AG09319 (cell line): ENCODE measurements at regions not wholly inside any gene's neighbourhood (a gene's known extent, or its start where the extent isn't known, plus 50 kb on each side); places are given as distances from the start of the nearest gene placed in this dataset.

Source experiments
- DNase-seq: peaks from one replicate; pipeline ENCODE4 v3.0.0-alpha.2; 2010; ENCODE audit warnings: low read depth; ENCODE audit errors: extremely low read depth
- TF ChIP-seq, protein P1 (sequence below): IDR thresholded peaks from 2 replicates; pipeline ENCODE4 v1.5.1; 2011; ENCODE audit warnings: low read depth, mild to moderate bottlenecking, inconsistent platforms, low read length, moderate library complexity

DNA sequence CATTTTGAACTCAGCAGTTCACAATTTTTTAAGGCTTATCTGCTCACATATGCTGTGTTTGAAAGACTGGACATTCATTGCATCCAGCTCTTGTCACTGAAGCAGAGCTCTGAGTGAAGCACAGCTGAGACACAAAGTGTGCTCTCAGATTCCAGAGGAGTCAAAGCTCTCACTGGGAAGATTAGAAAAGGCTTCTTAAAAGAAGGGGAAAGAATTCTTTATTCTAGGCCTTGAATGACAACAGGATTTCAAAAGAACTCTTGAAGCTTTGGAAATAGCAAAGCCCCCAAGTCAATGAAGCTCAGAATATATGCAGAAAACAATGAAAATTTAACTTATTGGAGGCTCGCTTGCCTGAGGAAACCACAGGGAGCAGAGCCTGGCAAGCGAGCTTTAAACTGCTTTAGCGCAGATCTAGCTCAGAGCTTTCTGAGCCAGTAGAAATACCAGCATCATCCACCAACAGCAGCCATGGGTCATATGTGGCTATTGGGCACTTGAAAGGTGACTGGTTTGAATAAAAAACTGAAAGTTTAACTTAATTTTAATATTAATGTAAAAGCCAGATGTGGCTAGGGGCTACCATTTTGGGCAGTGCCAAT is 369.7 kb downstream of the OSR1 start:
- TF ChIP-seq, protein P1, sequence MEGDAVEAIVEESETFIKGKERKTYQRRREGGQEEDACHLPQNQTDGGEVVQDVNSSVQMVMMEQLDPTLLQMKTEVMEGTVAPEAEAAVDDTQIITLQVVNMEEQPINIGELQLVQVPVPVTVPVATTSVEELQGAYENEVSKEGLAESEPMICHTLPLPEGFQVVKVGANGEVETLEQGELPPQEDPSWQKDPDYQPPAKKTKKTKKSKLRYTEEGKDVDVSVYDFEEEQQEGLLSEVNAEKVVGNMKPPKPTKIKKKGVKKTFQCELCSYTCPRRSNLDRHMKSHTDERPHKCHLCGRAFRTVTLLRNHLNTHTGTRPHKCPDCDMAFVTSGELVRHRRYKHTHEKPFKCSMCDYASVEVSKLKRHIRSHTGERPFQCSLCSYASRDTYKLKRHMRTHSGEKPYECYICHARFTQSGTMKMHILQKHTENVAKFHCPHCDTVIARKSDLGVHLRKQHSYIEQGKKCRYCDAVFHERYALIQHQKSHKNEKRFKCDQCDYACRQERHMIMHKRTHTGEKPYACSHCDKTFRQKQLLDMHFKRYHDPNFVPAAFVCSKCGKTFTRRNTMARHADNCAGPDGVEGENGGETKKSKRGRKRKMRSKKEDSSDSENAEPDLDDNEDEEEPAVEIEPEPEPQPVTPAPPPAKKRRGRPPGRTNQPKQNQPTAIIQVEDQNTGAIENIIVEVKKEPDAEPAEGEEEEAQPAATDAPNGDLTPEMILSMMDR, result no peak
- DNase-seq, result no peak

DNA sequence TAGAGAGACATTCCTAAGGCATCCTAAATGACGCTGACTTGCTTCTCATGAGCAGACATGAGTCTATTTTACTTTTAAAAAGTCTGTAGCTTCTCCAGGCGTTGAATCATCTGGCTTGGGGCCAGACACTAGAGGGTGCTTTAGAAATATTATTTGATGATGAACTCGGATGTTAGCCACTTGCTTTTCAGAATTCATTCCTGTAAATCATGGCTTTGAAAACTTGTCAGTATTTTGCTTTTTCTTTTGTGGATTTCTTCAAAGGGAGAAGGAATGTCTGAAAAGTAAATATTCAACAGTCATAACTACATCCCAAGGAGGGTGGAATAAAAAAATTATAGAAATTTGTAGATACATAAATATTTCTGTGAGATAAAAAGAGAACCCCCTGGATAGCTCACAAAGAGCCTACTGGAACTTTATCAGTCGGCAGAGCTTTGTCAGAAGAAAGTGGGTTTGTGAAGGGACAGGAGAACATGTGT is 370.8 kb downstream of the OSR1 start:
- DNase-seq, result peak; percentile 65
- TF ChIP-seq, protein P1, result peak; percentile 32

DNA sequence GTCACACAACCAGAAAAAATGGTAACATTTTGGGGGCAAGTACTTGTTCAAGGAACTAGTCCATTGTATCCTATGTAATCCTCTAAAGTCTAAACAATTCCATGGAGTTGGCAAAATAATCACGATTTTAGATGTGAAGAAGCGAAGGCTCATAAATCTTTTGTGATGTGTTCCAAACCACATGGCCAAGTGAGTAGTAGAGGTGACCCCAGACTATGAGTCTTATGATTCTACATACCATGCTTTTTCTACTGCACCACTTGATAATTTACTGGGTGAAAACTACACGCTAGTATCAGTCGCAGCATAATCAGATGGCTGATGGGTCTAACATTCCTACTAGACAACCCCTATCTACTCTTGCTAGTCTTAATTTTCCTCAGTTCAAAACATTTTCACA is 371.4 kb downstream of the OSR1 start:
- TF ChIP-seq, protein P1, result no peak
- DNase-seq, result no peak

DNA sequence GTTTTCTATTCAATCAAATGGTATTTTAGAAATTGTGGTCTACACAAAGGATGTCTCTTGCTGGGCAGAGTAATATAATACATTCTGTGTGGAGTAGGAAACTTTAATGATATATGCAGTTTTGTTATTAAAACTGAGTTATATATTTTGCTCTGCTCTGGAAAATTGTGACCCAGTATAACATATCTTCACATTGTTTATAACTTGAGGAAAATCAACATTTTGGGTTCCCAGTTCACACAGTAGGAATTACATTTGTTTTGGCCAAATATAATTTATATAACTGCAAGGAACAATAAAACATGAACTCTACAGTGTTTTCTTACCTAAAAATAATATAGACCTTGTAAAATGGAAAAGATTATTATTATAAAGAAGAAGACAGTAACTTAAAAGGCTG is 372.4 kb downstream of the OSR1 start:
- no peak for DNase-seq
- TF ChIP-seq, protein P1, result no peak

DNA sequence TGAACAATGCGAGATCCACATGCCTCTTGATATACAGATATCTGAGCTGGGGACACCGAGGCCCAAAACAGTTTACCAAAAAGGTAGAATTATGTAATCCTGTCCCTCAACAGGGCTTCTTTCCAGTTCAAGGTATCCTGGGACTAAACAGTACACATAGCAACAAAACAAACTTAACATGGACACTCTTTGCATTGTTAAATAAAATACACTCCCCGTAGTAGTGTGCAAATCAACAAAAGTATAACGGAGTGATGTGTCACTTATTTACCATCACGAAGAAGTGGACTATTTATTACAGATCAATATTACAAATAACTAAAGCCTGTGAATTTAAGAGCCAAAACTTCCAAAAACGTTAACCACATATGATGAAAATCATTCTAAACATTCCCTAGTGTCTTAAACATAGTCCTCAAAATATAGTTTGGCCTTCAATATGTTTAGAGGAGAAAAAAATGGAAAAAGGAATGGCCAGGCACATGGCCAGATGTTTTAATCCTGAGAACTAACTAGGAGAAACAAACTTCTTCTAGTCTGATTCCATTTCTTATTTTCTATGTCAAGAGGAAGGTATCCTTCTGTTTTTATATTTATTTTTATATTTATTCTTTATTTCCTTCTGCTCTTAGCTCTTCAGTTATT is 377.5 kb downstream of the OSR1 start:
- DNase-seq, result no peak
- TF ChIP-seq, protein P1, result no peak

DNA sequence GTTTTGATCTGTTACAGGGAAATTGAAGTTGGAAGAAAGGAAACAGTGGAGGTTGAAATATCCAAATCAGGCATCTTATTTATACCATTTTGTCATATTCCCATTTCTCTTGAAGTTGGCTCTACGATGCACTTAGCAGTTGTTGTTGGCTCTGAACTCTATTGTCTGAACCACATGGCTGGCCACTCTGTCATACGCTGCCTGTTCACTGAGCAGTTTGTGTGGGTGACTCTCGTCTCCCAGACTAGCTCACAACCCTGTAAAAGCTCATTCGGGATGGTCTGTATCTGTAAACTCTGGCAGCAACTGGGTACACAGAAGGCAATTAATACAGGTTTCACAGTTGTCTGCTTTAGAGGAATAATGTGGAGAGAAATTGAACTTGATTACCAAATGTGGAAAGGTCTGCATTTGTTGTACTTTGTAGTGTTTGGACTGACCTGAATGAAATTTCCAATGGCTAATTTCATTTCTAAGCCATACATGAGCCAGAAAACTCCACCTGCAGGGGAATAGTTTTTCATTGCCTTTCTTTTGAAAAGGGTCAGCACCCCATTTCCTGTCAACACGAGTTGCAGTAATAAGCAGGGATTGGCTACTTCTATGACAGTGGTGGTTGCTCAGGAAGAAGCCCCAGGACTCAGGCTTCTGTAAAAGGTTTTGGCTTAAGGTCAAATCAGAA is 378.2 kb downstream of the OSR1 start:
- TF ChIP-seq, protein P1, result no peak
- DNase-seq, result no peak

DNA sequence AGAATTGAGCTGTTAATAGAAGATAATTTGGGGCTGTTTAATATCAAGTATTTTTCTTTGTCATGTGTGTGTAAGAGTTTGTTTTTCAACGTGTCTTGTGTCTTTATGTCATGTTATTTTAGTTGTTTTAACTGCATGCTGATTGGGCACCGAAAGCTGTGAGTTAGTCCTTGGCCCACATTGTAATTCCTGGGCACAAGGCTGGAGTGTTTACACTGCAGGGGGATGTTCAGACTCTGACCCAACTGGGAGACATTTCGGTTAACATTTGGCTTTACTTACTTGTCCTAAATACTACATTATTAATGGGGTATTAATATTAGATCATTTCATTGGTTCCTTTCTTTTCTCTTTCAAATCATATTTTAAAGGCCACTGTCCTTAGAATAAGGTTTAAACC is 381.0 kb downstream of the OSR1 start:
- no peak for DNase-seq
- TF ChIP-seq, protein P1, result no peak
